GM21825 (cell line): ENCODE measurements at regions not wholly inside any gene's neighbourhood (a gene's known extent, or its start where the extent isn't known, plus 50 kb on each side); places are given as distances from the start of the nearest gene placed in this dataset.

Source experiments
- ATAC-seq: cut with Tn5 transposase; IDR thresholded peaks from one replicate; pipeline ENCODE4 v1.9.1; 2021; ENCODE audit warnings: mild to moderate bottlenecking, moderate library complexity; ENCODE audit not compliant: unreplicated experiment

GRCh38 chr1:168991667-168992475 lies 114.6 kb upstream of the ATP1B1 start:
- ATAC-seq: no peak

GRCh38 chr1:169001353-169001752 lies 105.1 kb upstream of the ATP1B1 start:
- no peak for ATAC-seq

DNA sequence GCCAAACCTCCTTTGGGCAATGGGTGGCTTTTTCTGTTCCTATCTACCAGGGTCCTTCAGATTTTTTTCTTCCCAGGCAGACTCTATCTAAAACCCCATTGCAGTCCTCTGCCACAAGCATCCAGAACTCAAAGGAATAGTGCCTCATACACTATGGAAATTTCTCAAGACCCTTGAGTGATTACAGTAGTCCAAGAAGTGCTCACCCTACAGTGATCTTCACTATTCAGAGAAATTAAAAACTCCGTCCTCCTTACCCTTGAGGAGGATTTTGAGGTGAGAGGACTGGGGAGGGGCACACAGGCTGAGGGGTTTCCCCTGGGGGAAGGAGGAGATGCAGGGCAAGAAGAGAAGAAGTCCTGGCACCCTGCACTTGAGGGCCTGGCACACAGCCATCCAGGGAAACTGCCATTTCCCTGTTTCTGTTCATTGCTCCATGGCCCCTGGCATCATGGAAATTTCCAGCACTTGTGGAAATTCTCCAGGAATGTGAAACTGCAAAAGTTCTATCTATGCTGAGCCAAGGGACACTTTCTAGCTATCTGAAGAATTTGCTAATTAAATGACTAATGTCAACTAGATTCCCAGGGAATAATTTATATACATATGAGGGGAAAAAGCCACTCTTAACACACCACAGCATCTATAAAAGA lies 102.5 kb upstream of the ATP1B1 start:
- no peak for ATAC-seq

DNA sequence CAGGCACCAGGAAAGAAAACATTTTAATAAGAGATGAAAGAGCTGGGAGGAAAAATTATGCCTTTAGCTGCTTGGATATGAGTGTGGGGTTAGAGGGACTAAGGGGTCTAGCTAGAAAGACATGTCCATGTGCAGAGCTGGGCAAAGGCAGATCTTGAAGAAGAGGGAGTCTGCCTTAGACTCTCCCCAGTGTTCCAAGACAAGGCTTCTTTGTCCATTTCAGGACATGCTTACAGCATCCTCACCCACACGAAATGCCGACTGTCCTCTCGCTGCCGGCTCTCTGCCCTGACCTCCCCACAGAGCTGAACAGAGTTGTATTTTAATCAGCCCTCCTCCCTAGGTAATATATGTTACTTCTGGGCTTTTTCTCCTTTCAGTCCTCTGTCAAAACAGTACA lies 100.7 kb upstream of the ATP1B1 start:
- no peak for ATAC-seq

- peak; percentile 53 for ATAC-seq
Observed at GRCh38 chr1:169009666-169010065, 96.8 kb upstream of the ATP1B1 start.

DNA sequence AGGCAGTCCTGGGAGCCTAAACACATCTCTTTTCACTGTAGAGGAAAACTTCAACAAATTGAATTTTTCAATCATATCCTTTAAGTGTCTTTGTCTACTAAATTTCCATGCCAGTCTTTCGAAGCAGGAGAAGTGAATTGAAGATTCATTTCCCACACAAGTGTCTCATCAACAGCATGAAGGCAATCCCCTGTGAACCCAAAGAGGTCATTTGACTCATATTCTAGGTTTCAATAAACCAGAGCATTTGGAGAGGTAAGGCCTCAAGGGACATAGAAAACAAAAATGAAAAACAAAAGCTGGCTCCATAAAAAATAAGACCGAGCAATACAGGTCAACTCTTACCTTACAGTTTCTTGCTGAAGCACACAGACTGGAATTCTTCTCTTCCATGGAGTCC lies 94.1 kb upstream of the ATP1B1 start:
- ATAC-seq: peak; percentile 61

DNA sequence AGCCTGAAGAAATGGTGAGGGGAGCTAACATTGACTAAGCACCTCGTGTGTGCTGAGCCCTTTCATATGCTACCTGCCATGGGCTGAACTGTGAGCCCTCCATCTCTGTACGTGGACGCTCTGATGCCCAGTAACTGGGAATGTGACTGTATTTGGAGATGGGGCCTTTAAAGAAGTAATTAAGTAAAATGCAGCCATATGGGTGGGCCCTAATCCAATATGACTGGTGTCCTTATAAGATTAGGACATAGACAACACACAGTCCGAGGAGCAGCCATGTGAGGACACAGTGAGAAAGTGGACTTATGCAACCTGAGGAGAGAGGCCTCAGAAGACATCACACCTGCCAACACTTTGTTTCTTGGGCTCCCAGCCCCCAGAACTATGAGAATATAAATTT lies 92.7 kb upstream of the ATP1B1 start:
- no peak for ATAC-seq

DNA sequence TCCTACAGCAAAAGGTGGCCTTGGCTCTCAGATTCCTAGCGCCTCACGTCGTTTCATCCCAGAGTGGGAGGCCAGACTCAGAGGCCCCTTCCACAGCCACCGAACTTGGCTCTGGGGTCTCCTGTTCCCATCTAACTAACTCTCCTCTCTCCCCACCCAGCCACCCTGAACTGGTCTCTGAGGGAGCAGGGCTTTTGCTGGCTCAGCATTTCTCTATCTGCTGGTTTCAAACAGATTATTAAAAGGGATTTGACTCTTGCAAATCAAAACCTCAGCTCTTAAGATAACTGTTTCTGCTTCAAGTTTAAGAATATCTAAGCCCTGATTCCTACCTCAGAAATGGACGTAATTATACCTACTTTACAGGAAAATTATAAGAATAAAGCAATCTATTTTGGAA lies 91.0 kb upstream of the ATP1B1 start:
- ATAC-seq: no peak

GRCh38 chr1:169018751-169019150 lies 87.7 kb upstream of the ATP1B1 start:
- ATAC-seq: no peak

DNA sequence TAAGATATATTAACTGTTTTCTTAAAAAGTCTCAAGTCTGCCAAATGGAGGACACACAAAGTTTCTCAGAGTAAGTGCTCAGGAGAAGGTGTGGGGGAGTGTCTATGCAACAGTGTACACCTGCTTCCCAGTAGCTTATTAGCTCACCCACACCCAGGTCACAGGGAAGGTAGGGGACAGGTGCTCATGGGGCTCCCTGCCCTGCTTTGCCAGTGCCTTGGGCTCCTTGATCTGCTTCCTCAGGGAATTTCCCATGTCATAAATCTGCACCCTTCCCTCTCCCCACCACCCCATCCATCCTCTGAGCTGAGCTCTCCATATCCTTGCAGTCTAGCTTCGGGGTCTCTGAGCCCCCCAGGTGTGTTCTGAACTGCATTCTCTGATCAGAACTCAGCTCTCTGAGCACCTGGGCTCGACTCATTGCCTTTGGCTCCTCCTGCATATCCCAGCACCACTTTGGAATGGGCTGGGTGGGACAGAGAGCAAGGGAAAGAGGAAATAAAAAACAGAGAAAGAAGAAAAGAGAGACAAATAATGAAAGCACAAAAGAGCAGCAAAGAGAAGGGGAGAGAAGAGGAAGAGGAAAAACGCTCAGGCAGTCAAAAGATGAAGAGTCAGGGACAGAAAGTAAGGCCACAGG lies 87.0 kb upstream of the ATP1B1 start:
- no peak for ATAC-seq

GRCh38 chr1:169020684-169021083 lies 85.8 kb upstream of the ATP1B1 start:
- no peak for ATAC-seq

- no peak for ATAC-seq
Observed at GRCh38 chr1:169022648-169023047, 83.8 kb upstream of the ATP1B1 start.

DNA sequence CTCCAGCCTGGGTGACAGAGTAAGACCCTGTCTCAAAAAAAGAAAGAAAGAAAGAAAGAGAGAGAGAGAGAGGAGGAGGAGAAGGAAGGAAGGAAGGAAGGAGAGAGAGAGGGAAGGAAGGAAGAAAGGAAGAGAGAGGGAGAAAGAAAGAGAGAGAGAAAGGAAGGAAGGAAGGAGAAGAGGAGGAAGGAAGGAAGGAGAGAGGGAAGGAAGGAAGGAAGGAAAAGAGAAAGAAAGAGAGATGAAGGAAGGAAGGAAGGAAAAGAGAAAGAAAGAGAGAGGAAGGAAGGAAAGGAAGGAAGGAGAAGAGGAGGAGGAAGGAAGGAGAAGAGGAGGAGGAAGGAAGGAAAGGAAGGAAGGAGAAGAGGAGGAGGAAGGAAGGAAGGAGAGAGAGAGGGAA lies 82.2 kb upstream of the ATP1B1 start:
- ATAC-seq: no peak

- ATAC-seq: peak; percentile 90
Observed at GRCh38 chr1:169024800-169025271, 81.7 kb upstream of the ATP1B1 start.

DNA sequence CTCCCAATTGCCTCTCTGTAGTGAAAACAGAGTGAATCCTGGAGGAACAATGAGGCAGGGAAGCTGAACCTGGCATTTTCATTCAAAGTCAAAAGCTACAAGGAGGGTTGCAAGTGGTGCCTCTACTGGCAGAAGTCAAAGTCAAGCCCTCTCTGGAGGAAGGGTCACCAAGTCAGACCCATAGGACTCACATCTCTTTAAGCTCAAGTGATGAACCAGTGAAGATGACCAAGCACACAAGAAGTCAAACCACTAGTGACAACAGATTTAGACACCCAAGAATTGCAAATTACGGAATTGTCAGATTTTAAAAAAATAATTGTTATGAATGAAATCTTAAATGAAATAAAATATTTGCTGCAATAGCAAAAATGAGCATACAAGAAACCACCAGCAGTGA lies 81.1 kb upstream of the ATP1B1 start:
- peak; percentile 19 for ATAC-seq

- peak; percentile 34 for ATAC-seq
Observed at GRCh38 chr1:169027607-169028320, 78.7 kb upstream of the ATP1B1 start.

- no peak for ATAC-seq
Observed at GRCh38 chr1:169031566-169032224, 74.8 kb upstream of the ATP1B1 start.

- no peak for ATAC-seq
Observed at GRCh38 chr1:169041366-169041765, 65.1 kb upstream of the ATP1B1 start.

DNA sequence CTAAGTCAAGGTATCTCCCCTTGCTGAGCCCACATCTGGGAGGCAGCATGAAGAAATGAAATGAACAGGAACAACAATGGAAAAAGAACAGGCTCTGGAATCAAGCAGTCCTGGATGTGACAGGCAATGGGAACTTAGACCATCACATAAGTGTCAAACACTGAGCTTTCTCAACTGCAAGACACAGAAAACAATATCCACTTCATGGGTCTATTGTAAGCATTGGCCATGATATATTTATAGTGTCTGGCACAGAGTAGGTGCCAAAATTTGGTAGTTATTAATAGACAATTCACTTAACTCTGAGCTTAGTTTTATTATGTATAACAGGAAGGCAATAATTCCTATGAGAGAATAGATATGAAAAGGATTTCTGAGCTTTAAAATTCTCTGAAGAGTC lies 64.1 kb upstream of the ATP1B1 start:
- no peak for ATAC-seq

- ATAC-seq: peak; percentile 3
Observed at GRCh38 chr1:169043823-169044222, 62.7 kb upstream of the ATP1B1 start.

GRCh38 chr1:169044296-169044695 lies 62.2 kb upstream of the ATP1B1 start:
- peak; percentile 88 for ATAC-seq
